Tongue (tissue), 1 donor: ENCODE measurements at regions not wholly inside any gene's neighbourhood (a gene's known extent, or its start where the extent isn't known, plus 50 kb on each side); places are given as distances from the start of the nearest gene placed in this dataset.
"Not testable (repeated sequence)": the region's sequence is repeated elsewhere in the genome, so short reads cannot be mapped to it uniquely, and the experiment has no call there.

ENCODE experiments used
- DNase-seq: peaks from one replicate; pipeline ENCODE4 v3.0.0-alpha.2; 2015

GRCh38 chr2:160810406-160810805 lies 316.8 kb upstream of the RBMS1 start:
- DNase-seq: no peak

- no peak for DNase-seq
These were observed 319.4 kb upstream of the RBMS1 start for GRCh38 chr2:160812830-160813505.

DNA sequence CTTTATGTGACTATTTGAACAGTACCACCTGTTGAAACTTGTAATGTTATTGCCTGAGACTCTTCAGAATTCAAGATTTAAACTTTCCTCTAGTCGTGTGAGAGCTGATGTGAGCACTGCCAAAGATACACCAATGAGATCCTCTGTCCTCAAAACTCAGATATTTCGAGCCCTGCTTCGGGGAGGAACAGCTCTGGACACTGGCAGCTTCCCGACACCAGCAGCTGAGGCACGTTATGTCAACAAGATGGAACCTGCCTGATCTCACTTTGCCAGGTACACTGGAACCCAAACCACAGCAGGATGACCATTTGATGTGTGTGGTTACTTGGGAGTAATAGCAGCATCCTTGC lies 319.9 kb upstream of the RBMS1 start:
- DNase-seq: no peak

DNA sequence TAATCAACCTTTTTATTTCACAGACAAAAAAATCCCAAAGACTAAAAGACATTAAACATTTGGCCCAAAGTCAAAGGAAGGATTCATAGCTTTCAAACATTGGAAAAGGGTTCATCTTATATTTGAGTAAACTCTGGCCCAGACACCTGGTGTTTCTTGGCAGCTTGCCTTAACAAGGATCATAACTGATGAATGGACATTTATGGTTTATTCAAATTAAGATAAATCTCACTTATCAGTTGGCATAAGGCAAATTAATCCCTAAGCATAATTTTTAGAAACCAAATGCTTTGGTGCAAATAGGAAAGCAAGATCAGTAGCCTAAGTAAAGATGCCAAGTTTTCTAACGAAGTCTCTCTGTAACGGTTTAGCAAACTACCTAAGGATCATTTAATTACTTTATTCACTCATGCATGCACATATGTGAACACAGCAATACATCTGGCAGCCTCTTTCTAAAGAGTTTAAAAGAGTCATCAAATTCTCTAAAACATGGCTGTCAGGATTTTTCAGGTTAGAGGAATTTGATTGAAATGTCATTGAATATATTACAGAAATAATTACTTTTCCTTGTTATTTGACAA lies 323.4 kb upstream of the RBMS1 start:
- peak; percentile 65 for DNase-seq

- DNase-seq: no peak
These were observed 327.1 kb upstream of the RBMS1 start for GRCh38 chr2:160820691-160821090.

DNA sequence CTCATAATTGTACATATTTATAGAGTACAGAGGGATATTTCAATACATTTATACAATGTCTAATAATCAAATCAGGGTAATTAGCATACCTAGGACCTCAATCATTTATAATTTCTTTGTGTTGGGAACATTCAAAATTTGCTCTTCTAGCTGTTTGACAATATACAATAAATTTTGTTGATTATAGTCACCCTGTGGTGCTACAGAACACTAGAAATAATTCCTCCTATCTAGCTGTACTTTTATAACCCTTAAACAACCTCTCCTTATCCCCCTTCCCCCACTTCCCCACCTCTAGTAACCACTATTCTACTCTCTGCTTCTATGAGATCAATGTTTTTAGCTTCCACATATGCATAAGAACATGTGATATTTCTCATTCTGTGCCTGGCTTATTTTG lies 328.4 kb upstream of the RBMS1 start:
- DNase-seq: no peak

DNA sequence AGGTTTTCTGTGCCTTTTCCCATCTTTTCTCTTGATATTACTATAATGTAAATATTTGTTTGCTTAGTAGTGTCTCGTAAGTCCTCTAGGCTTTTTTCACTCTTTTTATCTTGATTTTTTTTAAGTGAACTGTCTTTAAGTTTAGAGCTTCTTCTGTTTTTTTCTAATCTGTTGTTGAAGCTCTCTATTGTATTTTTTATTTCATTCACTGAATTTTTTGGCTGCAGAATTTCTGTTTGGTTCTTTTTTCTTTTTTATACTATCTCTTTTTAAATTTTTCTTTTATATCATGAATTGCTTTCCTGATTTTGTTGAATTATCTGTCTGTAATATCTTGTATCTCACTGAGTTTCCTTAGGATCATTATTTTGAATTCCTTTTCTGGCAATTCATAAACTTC lies 331.8 kb upstream of the RBMS1 start:
- no peak for DNase-seq

- peak; percentile 3 for DNase-seq
These were observed 332.9 kb upstream of the RBMS1 start for GRCh38 chr2:160826496-160826895.

GRCh38 chr2:160828076-160828475 lies 332.2 kb upstream of the TANK start:
- no peak for DNase-seq

GRCh38 chr2:160832381-160832780 lies 327.8 kb upstream of the TANK start:
- not testable (repeated sequence) for DNase-seq

DNA sequence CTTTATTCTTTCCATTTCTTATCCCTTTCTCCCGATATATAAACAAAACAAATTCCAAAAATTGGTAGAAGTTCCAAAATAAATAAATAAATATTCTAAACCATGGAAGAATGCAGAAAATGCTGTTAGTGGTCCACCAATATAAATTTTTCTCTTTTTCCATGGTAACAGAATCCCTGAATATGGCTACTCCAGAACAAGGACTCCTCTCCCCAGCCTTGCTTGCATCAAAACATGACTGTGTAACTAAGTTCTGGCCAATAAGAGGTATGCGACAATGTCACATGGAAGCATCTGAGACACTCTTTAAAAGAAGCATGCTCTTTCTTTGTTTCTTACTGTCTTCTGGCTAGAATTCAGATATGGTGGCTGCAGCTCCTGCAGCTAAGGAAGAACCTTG lies 325.1 kb upstream of the TANK start:
- no peak for DNase-seq

GRCh38 chr2:160836755-160837154 lies 323.5 kb upstream of the TANK start:
- DNase-seq: peak; percentile 55

DNA sequence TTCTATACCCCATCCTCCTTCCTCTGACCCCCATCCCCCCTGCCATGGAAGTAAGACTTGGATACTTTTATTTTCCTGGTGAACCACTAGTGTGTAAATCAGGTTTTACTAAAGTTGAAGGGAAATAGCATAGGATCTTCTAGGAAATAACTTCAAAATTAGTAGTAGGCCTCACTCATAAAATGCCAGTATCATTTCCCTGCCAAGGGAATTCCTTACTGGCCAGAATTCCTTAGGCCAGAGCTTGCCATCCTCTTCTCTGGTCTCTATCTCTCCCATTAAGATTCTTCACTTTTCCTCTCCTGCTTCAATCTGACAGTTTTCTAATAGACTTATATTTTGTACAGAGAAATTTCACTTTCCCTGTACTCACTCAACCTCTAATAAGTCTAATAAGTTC lies 322.8 kb upstream of the TANK start:
- DNase-seq: no peak

- no peak for DNase-seq
These were observed 322.1 kb upstream of the TANK start for GRCh38 chr2:160838147-160838546.

- DNase-seq: no peak
These were observed 321.5 kb upstream of the TANK start for GRCh38 chr2:160838691-160839090.

- DNase-seq: no peak
These were observed 317.9 kb upstream of the TANK start for GRCh38 chr2:160842286-160842685.

DNA sequence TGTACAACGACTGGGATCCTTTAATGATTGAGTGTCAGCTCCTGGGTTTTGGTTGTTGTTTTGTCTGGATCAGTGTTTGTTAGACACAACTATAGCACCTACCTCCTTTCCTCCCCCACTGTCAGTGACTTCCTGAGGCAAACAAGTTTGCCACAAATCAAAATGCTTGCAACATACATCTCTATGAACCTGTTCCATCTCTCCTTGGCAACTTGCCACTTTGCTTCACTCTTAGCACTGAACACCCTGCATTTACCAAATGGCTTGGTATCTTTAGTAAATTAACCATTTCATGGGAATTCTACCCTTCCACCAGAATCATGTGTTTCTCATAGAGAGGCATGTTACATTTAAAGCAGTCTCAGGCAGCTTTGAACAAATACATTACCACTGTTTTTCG lies 301.1 kb upstream of the TANK start:
- DNase-seq: no peak

DNA sequence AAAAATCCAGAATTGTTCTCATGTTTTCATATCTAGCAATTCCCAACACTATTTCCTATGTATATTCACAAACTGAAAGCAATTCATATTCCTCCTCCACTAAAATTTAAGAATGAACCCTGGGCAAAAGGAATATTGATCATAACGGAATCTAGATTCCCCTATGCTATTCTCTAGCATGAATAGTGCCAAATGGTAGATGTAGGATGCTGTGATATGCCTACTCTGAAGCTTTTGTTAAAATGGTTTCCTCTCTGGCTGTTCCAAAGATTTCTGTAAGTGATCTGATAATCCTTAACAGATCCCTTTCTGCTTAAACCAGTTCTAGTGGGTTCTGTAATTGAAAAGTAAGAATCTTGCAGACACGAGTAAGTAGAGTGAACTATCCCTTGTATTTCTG lies 298.0 kb upstream of the TANK start:
- no peak for DNase-seq

- no peak for DNase-seq
These were observed 291.3 kb upstream of the TANK start for GRCh38 chr2:160868891-160869290.

DNA sequence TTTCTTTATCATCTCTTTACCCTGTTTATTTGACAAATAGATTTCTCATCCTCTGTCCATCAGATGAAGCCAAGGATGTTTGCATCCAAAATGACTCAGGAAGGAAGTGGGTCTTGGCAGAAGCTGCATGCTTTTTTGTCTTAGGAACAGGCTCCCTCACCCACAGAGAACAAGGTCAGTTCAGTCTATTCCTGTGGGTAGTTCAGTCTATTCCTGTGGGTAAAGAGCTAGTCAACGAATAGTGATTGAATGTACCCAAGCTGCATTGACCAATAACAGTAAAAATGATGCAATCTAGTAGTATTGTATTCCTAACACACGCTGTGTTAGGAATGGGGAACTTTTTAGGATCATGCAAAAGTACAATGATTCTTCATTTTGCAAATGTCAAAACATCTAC lies 290.8 kb upstream of the TANK start:
- DNase-seq: no peak

DNA sequence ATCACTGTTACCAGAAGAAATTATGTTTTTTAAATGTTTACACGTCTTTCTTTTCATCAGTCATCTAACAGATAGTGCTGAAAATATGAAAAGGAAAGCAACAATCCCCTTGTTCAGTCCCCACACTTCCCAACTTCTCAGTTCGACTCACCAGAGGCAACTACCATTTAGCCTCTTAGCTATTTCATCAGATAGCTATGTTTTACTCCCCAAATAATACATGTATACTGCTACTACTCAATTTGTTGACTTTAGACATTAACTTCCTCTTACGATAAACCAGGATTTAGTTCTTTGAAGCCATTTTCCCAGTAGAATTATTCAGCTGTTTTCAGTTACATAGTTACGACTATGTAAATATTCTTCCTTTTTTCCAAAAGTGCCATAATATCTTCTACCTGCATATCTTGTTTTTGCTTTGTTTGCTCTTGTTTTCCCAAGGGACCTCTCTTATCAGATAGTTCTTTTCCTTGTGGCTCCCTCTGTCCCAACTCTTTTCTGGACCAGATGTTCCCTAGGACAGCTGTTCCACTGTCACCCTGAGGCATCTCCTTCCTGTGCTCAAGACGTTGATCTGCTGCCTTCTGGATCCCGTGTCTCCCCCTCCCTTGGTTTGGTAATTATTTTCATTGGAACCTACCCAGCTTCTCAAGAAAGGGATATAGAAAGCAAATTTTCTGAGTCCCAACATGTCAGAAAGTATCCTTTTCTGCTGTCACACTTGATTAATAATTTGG lies 289.3 kb upstream of the TANK start:
- peak; percentile 74 for DNase-seq

DNA sequence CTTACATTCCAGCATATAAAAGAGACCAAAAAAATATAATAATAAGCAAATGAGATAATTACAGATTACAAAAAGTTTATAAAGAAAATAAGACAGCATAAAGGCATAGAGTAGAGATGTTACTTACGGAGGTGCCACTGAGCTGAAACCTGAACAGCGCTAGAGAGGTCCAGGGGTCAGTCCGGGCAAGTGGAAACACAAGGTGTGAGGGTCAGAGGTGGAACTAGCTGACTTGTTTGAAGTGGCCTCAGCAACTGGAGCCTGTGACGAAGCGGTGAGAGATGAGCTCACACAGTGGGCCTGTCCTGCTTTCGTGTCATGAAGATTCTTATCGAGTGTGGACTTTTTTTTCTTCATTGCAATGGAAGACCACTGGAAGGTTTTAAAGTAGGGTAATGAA lies 288.3 kb upstream of the TANK start:
- DNase-seq: no peak

DNA sequence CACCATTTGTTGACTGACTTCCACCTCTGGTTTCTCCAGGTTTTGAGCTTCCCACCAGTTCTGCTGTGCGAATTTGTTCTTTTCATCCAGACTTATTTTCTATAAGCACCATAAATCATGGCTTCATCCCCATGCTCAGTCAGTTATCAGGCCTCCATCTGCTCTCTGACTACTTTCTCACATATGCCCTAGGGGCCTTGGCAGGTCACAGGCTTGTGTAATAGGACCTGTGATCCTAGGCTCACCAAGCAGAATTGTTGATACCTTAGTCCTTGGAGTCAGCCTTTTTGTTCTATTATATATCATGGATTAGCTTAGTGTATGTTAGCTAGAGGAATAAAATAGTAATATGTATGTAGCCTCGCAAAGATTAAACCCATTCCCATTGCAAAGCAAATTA lies 284.2 kb upstream of the TANK start:
- no peak for DNase-seq

DNA sequence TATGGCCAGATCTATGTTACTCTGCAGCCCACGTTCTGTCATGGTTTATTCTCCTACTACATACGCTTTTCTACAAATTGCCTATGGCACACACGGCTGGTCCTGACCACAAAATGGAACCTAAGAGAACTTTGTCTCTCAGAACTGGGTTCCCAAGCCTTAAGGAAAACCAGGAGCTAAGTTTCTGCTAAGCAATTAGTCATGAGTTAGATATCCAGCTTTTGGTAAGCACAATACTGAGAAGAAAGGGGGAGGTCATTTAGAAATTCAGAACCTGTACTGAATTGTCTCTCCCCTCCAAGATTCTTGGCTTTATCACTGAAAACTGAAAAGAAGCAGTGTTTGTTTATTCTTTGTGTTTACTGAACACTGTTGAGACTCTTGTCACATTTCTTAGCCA lies 283.5 kb upstream of the TANK start:
- no peak for DNase-seq
